HCEC 1CT (cell line): ENCODE measurements at regions not wholly inside any gene's neighbourhood (a gene's known extent, or its start where the extent isn't known, plus 50 kb on each side); places are given as distances from the start of the nearest gene placed in this dataset.
"Not testable (repeated sequence)": the region's sequence is repeated elsewhere in the genome, so short reads cannot be mapped to it uniquely, and the experiment has no call there.

Experiments used
- DNase-seq: peaks from one replicate; pipeline ENCODE4 v3.0.0-alpha.2; 2017

DNA sequence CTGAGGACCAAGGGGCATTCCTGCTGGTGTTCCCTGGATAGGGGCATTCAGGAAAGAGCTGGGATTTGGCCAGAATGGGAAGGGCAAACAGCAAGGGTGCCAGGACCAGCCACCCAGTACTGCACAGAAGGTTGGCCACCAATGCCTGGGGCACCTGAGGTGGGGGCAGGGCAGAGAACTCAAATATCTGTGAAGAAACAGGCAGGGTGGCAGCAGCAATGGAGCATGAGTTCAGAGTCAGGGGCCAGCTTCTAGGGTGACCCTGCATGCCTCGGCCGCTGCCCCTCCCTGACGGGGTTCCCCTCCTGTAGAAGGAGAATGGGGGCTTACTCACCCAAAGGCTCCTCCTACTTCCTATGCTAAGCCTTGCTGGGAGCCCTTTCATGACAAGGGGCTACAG lies 79.3 kb upstream of the SHANK2 start:
- no peak for DNase-seq

DNA sequence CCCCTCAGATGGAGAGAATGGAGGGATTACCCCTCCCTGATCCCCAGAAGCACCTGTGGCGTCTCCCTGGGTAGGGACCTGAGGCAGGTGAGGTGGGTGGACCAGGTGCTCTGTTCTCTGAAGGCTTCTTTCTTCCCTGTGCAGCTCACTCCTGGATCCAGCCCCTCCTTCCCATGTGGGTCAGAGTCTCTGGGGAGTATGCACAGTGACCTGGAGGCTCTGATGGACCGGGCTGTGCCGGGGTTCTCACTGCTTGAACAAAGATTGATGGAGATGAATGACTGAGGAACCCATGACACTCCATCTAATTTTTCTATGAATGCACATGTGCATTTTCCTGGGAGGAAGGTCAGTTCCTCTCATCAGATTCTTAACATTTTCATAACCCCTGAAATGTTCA lies 78.6 kb upstream of the SHANK2 start:
- no peak for DNase-seq

DNA sequence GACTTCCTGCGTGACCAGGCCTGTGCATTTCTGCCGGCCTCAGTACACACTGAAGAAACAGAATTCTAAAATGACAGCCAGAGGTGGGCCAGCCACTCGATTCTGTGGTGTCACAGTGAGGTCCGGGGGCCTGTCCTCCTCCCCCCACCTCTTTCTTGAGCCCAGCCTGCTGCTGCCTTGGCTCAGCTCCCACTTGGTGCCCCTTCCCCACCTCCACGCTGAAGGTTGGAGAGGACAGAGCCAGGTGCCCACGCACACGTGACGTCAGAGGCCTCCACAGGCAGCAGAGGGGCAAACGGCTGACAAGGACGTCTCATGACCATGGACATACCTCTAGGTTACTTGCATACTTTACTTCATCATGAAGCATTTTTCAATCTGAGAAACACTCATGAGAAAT lies 78.0 kb upstream of the SHANK2 start:
- no peak for DNase-seq

DNA sequence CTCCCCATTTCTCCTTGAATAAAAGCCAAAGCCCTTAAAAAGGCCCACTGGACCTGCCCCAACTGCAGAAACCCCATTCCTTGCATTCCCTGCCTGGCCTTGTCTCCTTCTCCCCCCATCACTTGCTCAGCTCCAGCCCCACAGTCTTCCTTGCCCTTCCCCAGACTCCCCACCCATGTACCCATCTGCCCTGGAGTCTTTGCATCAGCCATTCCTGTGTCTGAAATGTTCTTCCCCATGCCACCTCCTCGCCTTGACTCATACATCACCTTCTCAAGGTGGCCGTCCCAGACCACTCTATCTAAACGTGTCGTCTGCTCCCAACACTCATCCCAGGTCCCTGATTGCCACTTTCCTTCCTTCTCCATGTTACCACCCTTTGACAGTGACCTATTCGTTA lies 77.4 kb upstream of the SHANK2 start:
- DNase-seq = no peak

DNA sequence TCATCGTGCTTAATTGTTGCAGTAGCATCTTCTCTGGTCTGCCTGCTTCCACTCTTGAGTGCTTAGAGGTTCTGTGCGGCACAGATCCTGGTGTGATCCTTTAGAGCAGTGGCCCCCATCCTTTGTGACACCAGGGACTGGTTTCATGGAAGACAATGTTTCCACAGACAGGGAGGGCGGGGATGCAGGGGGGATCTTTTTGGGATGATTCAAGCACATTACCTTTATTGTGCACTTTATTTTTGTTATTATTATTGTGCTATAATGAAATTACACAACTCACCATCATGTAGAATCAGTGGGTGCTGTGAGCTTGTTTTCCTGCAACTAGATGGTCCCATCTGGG lies 76.8 kb upstream of the SHANK2 start:
- DNase-seq = no peak

DNA sequence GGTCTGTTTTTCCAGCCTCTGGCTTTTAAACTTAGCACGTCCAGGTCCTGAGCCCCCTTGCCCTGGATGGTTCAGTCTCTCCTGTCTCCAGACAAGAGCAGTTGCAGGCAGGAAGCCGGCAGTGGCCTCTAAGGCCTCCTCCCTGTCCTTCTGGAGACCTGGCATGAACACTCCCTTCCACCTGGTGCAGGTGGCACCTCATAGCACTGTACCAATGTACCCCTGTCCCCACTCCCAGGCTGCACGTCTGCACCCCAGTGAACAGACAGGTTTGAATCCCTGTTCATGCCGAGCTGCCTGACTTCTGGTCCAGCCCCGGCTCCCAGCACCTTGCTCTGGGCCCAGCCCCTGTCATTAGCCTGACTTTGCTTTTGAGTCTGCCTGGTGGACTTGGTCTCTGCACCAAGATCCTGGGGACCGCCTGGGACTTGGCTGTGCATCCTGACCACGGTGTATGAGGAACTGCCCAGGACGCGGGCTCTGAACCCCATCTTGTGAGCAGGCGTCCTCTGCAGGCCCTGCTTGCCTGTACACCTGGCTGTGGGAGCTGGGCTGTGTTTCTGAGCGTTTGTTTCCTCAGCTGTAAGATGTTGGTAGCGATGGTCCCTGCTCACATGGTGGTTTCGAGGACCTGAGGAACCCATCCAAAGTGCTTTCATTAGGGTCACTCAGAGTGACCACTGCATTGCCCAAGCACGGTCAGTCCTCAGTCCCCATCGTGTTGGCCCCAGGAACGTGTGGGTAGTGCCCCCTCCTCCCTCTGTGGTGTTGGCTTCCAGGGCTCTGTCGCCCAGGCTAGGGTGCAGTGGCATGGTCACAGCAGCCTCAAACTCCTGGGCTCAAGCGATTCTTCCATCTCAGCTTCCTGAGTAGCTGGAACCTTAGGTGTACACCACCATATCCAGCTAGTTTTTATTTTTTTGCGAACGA lies 75.0 kb upstream of the SHANK2 start:
- no peak for DNase-seq

DNA sequence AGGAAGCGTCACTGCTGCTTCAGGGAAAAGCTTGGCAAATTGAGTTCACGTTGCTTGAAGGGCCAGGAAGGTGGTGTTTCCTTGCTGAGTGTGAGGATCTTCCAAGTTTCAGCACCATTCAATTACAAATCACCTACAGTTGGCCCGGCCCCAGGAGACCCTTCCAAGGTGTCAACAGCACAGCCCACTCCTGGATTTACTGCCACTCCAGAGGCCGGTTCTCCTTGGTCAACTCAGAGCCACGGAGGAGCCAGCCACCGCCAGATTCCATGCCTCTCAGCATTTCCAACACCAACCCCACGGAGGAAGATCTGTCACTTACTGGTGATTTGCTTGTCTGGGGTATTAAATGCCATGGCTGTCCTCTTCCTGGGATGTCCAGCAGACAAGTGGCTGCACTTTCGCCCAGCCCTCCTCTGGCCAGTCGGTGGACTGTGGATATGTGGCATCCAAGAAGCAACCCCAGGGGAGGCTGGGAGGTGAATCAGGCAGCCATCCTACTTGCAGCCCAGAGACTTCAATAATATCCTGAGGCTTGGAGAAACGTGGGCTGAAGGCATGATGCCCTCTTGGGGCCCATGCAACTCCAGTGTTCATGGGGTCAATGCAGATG lies 74.1 kb upstream of the SHANK2 start:
- DNase-seq = no peak

DNA sequence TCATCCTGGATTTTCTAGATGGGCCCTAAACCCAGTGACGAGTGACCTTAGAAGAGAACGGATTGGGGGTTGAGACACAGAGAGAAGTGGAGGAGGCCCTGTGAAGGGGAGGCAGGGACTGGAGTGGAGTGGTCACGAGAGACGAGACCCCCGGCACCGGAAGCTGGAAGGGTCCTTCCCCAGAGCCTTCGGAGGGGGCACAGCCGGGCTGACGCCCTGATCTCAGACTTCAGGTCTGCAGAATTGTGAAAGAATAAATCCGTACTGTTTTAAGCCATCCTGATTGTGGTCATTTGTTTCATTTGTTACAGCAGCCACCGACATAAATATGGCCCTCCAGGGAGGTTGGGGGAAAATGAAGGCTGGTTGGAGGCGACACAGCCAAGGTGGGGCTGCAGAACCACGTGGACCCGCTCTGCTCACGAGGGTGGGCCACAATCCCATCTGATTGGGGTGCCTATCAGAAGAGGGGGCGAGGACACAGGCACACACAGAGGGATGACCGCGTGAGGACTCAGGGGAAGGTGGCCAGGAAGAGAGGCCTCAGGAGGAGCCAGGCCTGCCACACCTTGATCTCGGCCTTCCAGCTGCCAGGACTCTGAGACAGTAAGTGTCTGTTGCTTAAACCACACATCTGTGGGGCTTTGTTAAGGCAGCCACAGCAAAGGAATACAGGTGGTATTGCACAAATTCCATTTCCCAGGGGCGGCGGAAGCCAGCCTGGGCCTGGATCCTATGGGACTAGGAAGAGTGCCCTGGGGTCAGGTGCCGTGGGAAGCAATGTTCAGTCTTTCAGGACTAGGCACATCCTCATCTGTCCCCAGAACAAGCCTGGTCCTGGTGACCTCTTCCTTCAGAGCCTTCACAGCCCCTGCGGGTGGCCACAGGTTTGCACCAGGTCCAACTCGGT lies 73.3 kb upstream of the SHANK2 start:
- no peak for DNase-seq

DNA sequence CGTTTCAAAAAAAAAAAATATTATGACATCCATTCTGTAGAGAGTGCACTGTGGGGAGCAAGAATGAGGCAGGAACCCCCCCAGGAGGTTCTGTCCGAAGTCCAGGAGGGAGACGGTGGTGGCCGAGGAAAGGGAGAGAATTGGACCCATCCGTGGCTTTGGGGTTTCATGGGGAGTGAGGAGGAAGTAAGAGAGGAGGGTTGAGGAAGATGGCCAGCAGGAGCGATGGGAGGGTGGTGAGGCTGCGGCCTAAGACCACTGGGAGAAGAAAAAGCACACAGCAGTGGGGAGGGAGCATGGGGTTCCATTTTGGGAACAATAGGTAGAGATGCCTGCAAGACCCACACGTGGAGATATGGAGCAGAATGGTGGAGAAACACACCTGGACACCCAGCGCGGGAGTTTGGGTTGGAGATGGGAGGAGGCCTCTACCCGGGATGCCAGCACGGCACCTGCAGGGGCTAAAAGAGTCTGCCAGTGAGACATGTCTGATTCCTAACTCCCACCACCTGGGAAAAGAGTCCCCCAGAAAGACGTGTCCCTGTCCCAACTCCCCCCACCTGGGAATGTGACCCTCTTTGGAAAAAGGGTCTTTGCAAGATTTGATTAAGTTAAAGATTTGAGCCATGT lies 72.5 kb upstream of the SHANK2 start:
- DNase-seq = no peak

DNA sequence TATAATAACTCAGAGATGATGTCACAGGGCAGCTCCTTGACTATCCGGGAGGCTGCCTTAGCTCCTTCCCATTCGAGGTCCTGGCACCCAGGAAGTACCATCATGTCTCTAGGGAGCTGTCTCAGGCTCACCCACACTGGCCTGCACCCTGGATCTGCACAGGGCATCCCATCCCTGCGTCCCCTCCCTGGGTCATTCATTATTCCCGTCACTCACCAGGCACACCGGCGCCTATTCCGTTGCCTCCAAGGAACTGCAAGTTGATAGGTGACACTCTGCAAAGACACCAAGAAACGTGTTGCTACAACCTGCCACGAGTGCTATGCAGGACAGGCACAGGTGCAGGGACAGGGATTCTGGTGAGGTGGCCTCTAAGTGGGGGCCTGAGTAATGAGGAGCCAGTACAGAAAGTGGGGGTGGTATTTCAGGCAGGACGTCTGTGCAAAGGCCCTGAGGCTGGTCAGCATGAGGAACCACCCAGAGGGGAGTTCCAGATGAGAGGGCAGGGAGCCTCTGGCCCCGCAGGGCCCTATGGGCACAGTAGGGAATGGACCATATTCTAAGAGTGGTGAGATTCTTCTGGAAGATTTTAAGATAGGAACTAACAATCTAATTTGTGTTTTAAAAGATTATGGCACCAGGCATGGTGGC lies 71.6 kb upstream of the SHANK2 start:
- no peak for DNase-seq

DNA sequence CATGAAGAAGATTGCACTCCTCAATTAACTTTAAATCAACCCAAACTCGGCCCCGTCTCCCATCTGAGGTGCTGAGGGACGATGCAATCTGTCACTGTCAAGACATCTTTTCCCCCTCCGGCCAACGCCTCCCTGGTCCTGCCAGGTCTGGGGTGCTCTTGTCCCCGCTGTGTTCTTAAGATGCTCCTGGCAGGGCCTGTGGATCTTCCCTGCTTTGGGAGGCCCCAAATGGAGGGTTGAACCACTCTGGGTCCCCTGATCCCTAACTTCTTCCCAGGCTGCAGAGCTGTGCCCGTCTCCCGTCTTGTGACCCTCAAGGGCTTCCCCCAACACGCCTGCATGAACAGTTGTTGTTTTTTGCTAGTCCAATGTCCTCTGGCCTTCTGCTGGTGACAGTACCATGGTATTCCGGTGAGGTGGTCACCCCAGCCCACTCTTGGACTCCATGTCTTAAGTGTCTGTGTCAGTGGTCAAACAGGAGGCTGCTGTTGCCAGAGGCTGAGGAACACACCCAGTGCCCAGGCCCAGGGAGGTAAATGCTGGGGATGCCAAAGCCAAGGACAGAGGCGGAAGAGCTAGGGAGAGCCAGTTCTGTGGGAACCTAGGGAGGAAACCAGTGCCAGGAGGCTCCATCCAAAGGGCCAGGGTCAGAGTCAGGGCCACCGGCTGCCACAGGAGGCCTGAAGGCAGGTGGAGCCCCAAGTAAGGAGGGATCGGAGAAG lies 70.6 kb upstream of the SHANK2 start:
- no peak for DNase-seq

DNA sequence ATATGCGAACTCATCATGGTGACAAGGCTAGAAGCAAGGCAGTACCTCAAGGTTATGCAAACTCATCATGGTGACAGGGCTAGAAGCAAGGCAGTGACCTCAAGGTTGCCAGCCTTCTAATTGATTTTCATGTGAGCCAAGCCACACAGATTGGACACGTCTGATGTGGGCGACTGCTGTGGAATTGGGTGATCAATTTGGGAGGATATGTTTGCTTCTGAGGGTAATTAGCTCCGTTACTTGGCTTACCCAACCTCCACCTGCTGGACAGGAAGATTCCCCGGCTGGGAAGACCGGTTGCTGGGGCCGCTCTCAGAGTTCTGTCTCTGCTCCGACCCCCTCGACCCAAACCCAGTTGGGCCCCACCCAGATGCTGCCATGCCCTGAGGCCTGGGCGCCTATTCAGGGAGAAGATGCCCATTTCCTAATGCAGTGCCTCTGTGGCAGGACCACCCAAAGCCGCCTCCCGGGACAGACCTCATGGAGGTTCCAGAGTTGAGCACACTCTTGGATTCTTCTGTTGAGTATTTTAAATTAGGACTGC lies 69.9 kb upstream of the SHANK2 start:
- DNase-seq = no peak

DNA sequence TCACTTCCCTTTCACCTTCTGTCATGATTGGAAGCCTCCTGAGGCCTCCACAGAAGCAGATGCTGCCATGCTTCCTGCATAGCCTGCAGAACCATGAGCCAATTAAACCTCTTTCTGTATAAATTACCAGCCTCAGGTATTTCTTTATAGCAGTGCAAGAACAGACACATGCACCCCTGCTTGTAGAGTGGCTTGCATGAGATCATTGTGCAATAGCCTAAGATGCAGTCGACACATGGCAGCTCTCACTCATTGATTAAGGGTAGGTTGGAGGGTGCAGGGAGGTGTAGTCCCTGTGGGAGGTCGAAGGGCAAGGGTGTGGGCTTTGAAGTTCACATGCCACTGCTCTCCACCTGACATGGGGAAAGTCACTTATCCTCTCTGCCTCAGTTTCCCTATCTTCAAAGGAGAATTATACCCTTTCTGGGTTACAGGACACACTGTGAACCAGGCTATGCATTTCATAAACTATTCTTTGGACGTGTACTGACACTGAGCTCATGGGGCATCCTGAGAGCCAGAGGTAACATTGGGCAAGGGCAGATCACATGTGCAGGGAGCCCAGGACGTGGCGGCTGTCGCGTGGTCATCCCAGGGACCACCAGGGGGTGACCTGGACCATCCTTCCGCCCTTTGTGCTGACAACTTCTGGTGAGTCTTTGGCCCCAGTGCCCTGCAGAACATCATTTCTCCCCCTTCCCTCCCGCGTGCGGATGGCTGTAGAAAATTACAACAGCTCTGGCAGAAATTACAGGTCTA lies 69.2 kb upstream of the SHANK2 start:
- no peak for DNase-seq

DNA sequence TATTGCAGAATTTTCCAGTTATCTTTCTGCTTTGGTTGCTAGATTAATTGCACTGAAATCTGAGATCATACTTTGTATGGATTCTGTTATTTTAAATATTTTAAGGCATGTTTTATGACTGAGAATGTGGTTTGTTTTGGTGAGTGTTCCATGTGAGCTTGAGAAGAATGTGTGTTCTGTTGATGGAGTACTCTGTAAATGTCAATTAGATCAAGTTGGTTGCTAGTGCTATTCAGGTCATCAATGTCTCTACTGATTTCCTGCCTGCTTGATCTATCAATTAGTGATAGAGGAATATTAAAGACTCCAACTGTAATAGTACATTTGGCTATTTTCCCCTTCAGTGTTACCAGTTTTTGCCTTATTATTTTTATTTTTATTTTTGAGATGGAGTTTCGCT lies 64.3 kb upstream of the SHANK2 start:
- no peak for DNase-seq

DNA sequence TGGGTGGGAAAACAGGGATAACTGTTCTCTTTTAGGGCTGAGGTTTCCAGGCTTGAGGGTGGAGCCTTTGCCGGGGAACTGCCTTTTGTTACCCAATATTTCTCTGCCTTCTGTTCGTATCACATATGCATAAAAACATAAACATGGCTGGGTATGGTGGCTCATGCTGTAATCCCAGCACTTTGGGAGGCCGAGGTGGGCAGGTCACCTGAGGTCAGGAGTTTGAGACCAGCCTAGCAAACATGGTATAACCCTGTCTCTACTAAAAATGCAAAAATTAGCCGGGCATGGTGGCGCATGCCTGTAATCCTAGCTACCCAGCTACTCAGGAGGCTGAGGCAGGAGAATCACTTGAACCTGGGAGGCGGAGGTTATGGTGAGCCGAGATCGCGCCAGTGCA lies 60.2 kb upstream of the SHANK2 start:
- DNase-seq = not testable (repeated sequence)

DNA sequence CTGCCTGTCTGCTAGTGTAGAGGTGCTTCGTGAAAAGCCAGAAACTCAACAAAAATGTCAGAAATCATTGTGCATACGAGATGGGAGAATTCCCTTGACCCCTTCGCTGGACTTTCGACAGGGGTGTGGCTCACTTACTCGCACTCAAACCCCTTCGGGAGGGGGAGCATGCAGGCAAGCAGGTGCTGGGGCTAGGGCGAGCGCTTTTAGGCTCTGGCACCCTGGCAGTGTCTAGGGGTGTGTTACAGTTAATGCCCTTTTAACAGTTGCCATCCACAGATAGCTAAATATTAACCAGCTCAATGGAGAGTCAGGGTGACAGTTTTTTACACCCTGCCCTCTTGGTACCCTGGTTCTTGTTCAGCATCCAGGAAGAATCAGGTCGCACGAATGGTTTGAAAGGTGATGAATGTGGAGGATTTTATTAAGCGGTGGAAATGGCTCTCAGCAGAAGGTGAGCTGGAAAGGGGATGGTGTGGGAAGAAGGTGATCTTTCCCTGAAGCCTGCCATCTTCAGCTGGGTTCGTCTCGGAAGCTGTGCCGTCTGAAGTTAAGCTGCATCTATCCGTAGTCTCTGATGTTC lies 59.6 kb upstream of the SHANK2 start:
- no peak for DNase-seq

DNA sequence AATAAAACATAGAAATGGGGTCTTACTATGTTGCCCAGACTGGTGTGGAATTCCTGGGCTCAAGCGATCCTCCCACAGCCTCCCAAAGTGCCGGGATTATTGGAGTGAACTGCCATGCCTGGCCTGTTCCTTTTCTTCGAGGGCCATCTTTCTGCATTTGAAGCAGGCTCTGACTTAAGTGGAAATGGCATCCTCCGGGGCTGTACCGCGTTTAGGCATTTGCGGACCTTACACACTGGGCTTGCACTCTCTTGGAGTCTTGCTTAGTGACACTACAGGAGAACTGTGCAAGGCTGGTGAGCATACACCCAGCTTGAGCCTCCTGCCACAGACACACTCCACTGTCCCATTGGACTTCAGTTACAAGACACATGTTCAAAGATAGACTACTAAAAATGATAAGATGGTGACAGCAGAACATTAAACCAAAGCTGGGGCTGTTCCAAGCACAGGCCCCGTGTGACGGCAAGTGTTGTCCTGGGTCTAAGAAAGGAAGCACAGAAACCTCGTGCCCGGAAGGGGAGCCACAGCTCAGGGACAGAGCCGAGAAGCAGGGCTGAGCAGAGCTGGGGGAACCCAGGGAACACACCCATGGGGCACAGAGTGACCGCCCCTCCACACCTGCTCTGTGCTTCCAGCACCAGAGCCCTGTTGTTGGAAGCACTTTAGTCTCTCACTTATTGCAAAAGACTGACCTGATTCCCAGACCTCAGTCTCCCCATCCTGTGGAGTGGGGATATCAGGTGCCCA lies 59.0 kb upstream of the SHANK2 start:
- DNase-seq = no peak

DNA sequence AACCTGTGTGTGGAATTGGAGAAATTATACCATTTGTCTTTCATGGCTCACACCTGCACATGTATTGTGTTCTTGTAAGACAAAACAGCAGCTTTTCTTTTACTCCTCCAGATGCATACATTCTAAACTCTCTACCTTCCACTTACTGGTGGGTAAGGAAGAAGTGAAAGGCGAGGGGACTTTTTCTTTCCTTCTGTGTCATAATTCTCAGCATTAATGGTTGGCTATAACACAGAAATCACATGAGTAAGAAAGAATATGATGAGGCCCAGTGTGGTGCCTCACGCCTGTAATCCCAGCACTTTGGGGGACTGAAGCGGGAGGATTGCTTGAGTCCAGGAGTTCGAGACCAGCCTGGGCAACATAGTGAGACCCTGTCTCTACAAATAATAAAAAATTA lies 57.8 kb upstream of the SHANK2 start:
- no peak for DNase-seq

DNA sequence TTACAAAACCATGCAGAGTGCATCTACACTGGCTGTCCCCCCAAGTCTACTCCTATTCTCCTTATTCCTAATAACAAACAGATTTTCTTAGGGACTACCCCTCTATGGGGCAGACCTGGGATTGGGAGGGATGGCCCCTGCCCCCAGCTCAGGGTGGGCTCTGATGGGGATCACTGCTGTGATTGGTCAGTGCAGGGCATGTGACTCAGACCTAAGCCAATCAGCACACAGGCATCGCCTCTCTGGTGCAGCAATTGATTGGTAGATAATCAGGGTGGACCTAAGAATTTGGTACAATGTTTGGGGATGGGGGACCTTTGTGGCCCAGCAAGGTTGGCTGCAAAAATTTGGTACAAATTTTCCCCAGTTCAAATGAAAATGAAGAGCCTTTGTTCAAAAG lies 57.2 kb upstream of the SHANK2 start:
- DNase-seq = no peak

DNA sequence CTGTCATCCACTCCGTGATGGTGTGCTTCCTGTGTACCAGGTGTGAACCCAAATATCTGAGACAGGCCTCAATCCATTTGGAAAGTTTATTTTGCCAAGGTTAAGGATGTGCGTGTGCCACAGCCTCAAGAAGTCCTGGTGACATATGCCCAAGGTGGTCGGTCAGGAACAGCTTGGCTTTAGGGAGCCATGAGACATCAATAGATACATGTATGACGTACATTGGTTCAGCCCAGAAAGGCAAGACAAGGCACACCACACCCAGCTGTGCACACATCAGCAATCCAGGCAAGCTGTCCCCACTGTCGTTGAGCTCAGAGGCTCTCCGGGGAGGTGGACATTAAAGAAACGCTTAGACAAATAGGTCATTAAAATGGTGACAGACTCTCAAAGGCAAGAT lies 56.8 kb upstream of the SHANK2 start:
- no peak for DNase-seq
